ENCODE measurements at regions not wholly inside any gene's neighbourhood (a gene's known extent, or its start where the extent isn't known, plus 50 kb on each side); places are given as distances from the start of the nearest gene placed in this dataset.
"Not testable (repeated sequence)": the region's sequence is repeated elsewhere in the genome, so short reads cannot be mapped to it uniquely, and the experiment has no call there.

DNA sequence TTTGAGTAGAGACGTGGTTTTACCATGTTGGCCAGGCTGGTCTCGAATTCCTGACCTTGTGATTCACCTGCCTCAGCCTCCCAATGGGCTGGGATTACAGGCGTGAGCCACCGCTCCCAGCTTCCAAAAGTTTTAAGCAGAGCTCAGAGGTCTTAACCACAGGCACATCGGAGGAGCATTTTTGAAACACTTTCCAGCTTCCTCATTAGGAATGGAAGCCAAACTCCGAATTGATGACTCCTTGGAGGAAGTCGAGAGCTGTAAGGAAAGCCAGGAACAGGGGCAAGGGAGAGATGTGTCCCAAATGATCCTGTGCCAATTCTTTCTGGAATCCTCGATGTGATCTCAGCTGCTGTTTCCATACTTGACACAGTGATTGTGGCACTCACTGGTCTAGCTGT is 56.2 kb upstream of the CCZ1B start:
- DNase-seq = peak; percentile 78

DNA sequence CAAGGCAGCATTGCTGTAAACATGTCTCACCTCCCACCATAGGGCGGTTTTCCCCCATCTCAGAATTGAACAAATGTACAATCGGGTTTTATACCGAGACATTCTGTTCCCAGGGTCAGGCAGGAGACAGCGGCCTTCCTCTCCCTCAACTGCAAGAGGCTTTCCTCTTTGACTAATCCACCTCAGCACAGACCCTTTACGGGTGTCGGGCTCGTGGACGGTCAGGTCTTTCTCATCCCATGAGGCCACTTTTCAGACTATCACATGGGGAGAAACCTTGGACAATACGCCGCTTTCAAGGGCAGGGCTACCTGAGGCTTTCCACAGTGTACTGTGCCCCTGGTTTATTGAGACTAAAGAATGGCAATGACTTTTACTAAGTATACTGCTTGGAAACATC is 57.7 kb upstream of the CCZ1B start:
- not testable (repeated sequence) for DNase-seq

DNA sequence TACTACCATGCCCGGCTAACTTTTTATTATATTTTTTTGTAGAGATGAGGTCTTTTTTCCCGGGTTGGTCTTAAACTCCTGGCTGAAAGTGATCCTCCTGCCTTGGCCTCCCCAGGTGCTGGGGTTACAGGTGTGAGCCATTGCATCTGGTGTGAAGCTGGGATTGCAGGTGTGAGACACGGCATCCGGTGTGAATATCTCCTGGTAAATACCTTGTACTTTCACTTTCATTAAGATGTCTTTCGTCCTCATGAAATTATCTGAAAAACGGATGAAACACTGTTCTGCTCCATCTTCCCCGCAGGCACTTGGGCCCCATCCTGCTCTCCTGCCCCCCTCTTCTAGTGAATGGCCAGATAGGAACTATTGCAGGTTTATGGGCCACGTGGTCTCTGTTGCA is 60.1 kb upstream of the CCZ1B start:
- no peak for DNase-seq

DNA sequence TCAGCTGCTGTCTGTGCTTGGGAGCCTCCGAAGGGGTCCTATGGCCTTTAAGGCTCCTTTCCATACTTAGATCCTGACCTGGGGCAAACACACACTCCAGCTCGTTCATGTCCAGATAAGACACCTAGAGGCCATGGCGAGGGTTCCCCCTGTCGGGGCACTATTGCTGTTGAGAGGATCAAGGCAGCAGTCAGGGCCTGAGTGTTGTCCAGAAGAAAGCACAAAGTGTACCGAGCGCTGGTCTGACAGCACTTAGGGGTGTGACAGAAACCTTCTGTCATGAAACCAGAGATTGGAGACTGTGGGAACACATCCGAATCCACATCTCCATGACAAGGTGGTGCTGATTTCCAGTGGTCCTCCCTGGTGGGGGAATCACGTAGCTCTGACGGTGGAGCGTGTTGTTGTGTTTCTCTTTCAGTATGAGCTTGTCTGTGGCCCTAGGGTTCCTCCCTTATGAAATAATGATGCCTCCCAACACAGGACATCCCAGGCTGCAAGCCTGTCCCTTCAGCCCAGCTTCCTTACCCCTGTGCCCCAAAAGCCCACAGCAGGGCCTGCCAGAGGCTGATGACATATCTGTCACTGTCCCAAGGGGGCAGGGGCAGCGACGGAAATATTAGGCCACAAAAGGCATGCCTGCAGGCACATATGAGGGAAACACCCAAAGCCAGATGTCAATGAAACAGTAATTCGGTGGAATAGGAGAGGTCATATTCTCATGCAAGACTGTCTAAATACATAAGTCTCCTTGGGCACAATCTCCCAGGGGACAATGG is 62.4 kb upstream of the CCZ1B start:
- DNase-seq = not testable (repeated sequence)

DNA sequence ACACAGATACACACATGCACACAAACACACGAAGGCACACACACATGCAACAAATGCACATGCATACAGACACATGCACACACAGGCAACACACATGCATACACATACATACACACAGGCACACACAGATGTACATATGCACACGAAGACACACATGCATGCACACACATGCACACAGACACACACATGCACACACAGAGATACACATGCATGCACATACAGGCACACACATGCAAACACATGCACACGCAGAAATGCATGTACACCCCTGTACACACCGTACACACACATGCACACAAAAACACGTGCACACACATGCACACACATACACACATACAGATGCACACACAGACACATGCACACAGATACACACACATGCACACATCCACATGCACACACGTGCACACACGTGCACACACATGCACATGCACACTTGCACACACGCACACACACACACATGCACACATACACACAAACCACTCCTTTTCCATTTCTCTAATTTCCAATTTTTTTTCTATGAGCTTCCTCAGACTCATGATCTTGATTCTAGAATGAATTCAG is 63.3 kb upstream of the CCZ1B start:
- DNase-seq = no peak

DNA sequence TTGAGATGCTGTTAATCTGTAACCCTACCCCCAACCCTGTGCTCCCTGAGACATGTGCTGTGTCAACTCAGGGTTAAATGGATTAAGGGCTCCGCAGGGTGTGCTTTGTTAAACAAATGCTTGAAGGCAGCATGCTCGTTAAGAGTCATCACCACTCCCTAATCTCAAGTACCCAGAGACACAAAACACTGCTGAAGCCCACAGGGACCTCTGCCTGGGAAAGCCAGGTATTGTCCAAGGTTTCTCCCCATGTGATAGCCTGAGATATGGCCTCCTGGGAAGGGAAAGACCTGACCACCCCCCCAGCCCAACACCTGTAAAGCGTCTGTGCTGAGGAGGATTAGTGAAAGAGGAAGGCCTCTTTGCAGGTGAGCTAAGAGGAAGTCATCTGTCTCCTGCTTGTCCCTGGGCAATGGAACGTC is 76.0 kb upstream of the CCZ1B start:
- DNase-seq = not testable (repeated sequence)

DNA sequence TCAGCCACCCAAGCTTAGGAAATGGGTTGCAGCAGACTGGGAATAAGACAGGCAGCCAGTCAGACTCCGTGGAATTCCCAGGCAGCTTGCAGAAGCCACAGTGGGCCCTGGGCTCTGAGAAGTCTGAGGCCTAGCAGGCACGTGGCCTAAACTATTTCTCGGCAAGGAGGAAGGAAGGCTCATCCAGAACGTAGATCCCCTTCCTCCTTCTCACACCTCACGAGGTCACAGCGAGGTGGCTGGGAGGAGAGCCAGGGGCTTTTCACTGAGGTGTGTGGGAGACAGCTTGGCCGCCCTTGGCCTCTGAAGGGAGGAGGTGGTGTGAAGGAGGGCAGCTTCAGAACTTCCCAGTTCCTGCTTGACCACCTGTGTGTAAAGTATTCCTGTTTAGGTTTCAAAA is 77.2 kb upstream of the CCZ1B start:
- not testable (repeated sequence) for DNase-seq

DNA sequence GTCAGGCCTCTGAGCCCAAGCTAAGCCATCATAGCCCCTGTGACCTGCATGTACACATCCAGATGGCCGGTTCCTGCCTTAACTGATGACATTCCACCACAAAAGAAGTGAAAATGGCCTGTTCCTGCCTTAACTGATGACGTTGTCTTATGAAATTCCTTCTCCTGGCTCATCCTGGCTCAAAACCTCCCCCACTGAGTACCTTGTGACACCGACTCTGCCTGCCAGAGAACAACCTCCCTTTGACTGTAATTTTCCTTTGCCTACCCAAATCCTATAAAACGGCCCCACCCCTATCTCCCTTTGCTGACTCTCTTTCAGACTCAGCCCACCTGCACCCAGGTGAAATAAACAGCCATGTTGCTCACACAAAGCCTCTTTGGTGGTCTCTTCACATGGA is 77.7 kb upstream of the CCZ1B start:
- not testable (repeated sequence) for DNase-seq

DNA sequence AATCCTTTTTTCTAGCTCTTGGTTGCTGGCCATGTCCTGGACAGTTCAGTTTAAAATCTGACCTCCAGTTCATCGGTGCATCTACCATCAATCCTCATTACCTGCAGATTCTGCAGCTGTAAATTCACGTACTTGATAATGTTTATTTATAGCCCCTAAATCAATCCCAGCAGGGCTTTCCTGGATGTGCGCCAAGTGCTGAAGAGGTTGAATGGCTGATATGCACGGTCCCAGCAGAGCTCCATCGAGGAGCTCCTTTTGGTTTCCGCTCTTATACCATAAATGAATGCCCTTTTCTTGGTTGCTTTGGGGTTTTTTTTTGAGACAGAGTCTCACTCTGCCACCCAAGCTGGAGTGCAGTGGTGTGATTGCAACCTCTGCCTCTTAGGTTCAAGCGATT is 91.2 kb upstream of the CCZ1B start:
- no peak for DNase-seq

DNA sequence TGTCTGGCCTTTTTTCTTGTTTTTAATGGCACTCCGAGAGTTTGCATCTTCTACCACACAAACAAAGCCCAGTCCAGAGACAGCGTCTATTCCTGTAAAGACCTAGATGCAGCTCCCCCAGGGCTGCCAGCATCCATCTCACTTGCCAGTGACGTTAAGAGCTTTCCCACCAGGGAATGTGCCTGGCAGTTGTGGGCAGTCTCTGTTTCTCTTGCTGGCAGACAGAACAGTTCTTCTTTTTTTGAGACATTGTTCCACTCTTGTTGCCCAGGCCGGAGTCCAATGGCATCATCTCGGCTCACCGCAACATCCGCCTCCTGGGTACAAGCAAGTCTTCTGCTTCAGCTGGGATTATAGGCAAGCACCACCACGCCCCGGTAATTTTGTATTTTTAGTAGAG is 93.1 kb upstream of the CCZ1B start:
- DNase-seq = not testable (repeated sequence)

DNA sequence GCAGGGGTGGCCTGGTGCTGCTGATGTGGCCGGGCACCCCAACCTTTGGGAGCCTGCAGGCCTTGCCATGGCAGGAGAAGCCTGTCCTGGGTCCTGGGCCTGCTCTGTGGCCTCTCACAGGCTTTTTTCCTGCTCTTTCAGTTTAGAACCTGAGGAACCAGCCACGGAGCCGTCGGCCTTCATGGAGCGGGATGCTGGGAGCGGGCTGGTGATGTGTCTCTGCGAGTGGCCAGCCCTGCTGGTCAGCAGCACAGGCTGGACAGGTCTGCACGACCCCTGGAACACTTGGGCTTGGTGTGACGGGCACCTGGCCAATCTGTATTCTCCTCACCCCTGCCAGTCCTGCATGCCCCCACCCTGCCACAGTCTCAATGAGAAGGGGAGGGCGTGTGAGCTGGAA is 98.4 kb upstream of the CCZ1B start:
- not testable (repeated sequence) for DNase-seq

DNA sequence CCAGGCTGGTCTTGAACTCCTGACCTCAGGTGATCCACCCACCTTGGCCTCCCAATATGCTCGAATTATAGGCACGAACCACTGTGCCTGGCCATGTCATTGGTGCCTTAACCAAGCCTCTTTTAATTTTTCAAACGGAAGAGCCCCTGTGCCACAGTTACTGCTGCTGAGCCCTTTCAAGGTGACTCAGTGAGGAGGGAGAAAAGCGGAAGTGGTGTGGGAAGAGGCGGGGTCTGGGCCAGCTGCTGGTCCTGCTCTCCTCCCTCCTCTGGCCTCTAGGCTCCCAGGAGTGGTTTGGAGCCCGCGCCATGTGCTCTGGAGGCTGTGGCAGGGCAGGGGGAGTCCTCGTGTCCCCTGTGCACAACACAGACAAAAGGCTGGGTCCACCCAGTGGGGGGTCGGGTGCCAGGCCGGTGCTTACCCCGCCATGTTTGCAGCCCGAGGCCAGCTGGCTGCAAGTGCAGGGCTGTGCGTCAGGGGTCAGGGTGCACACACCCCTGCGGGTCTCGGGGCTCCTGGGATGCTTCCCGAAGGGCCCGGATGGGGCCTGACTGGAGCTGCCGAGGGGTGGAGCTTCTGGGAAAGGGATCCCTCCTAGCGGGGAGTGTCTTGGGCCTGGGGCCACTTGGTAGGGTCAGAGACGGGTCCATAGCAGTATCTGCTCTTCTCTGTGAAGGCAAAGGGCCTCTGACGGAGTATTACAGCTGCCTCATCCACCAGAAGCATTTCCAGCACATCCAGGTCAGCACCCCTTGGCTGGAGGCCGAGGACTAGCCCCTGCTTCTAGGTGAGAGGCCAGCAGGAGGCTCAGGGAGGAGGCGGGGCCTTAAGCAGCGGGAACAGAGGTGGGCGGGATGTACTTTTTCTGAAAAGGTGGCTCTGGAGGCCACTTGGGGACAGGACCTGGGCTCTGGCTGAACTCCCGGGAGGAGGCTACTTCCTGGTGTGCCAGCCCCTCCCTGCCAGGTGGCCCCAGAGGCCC is 100.4 kb upstream of the CCZ1B start:
- DNase-seq = not testable (repeated sequence)

DNA sequence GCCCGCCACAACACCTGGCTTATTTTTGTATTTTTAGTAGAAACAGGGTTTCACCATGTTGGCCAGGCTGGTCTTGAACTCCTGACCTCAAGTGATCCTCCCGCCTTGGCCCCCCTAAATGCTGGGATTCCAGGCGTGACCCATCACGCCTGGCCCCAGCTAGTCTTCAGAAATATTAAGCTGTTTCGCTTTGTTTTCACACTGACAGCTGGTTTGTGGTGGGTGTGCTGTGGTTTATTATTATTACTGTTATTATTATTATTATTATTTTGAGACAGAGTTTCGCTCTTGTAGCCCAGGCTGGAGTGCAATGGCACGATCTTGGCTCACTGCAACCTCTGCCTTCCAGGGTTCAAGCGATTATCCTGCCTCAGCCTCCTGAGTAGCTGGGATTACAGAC is 101.6 kb upstream of the CCZ1B start:
- DNase-seq = not testable (repeated sequence)

DNA sequence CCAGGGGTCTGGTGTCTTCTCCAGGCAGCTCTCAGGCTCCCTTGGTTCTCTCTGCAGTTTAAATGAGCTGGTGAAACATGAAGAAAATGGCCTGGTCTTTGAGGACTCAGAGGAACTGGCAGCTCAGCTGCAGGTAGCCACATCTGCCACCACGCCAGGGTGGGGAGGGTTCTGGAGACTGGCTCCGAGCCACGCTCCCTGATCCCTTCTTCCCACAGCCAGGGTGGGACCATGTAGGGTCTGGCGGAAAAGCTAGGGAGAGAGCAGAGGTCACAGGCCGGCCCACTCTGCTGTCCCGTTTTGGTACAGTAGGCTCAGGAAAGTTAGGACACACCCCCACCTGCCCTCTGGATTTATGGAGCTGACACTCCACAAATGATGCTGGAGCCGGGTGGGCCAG is 103.5 kb upstream of the CCZ1B start:
- DNase-seq = not testable (repeated sequence)

DNA sequence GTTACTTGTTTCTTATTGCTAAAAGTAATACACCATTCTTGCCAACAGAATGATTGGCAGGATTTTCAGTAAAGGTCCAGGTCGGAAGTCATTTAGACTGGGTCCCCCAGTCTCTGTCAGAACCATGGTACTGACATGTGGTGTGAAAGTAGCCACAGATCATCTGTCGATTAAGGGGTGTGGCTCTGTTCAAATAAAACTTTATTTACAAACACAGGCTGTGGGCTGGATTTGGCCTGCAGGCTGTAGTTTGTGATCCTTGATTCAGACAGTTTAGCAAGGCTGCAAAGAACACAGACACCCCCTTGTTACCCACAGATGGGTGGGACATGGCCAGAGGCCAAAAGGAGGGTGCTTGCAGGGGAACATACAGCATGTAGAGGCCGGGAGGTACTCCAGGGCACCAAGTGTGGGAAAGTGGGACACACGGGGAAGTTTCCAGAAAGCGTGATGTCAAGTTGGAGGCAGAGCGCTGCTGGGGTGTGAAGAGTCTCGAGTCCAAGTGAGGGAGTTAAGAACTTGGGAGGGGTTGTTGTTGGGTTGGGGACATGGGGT is 104.1 kb upstream of the CCZ1B start:
- not testable (repeated sequence) for DNase-seq

DNA sequence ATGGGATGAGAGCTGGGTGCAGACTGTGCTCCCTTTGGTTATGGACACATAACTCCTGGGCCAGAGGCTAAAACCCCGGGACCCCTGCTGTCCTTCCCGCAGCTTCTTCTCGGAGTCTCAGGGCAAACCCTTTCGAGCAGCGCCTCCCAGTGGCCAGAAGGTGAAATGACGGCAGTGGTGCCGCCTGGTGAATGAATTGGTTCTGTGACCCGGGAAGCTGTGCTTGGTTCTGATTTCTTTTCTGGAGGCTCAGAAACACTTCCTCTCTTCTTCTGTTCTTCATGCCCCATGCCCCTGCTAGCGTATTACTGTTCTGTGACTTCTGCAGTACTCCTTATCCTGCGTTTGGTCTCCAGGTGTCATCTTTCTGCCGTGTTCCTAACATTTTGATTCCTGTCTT is 104.7 kb upstream of the CCZ1B start:
- not testable (repeated sequence) for DNase-seq

DNA sequence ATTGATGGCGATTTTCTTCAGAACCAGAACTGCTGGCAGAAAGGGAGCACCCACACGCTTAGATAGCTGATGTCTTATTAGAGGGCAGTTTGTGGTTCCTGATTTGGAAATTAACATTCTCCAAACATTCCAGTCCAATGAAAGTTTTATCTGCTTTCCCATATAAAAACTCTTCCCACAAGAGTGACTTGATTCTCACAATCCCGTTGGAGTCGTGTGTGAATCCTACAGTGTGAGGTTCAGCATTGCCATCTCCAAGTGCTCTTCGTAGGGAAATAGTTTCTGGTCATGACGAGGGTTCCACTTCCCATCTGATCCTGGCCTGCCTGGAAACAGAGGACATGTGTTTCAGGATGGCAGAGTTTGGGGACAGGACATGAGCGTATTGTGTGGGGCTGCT is 105.4 kb upstream of the CCZ1B start:
- DNase-seq = not testable (repeated sequence)

DNA sequence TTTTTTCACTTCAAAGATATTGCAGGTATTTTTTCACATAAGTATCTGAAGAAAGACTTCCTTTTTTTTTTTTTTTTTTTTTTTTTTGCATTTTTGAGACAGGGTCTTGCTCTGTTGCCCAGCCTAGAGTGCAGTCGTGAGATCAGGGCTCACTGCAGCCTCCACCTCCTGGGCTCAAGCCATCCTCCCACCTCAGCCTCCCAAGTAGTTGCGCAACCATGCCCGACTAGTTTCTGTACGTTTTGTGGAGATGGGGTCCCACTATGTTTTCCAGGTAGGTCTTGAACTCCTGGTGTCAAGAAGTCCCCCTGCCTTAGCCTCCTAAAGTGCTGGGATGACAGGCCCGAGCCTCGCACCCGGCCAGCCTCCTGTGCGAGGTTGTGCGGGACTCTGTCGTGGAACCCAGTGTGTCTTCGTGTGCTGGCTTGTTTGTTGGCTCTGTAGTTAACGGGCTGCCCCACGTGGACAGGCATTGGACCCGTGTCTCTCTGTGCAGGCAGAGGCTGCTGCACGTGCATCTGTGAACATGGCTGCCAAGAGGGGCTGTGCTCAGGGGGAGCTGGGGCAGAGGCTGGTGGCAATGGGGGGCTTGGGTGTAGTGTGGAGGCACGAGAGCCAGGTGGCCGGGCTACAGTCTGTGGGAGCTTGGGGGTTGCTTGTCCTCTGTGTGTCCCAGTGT is 108.0 kb upstream of the CCZ1B start:
- not testable (repeated sequence) for DNase-seq

DNA sequence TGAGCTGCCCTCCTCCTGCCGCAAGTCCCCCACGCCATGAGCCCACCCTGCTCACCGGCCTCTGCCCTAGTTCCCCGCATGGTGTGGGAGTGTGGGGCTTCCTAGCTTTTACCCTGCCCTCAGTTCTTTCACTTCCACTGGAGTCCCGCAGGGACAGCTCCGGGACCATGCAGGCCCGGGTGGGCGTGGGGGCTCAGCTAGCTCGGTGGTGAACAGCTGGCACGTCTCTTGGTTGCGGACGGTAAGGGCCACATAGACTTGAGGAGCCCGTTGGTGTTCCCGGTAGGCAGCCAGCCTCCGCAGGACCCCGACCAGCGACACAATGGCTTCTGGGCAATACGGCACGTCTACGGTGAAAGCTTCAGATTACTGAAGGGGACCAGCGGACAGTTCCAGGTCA is 108.9 kb upstream of the CCZ1B start:
- no peak for DNase-seq

DNA sequence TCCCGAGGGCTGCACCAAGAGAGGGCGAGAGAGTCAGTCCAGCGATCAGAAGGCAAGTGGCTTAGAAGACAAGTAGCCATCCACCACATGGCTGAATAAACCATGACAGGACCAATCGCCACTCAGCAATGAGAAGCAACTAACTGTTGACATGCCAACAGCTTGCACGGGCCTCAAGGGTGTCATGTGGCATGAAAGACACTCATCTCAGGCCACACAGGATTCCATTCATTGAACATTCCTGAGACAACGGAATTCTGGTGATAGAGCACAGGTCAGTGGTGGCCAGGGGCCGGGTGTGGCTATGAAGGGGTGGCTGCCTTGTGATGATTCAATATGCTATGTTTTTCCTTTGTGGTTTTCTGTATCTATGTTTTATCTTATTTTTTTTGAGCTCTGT is 110.6 kb upstream of the CCZ1B start:
- DNase-seq = peak; percentile 42

DNA sequence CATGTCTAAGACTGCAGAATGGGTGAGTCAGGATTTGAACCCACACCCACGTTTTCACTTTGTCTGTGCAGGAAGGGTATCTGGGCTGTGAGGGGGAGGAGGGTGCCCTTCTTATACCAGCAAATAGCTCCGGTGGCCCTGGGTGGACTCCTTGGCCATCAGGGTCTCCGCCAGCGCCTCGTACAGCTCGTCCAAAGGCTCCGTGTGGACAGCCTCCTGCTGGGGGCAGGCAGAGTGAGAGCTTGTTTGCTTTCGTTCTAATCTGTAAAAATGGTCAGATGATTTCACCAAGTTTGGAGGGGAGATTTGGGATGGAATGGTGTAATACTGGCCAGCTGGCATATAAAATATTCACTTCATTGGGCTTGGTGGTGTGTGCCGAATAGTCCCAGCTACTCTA is 111.7 kb upstream of the CCZ1B start:
- not testable (repeated sequence) for DNase-seq

DNA sequence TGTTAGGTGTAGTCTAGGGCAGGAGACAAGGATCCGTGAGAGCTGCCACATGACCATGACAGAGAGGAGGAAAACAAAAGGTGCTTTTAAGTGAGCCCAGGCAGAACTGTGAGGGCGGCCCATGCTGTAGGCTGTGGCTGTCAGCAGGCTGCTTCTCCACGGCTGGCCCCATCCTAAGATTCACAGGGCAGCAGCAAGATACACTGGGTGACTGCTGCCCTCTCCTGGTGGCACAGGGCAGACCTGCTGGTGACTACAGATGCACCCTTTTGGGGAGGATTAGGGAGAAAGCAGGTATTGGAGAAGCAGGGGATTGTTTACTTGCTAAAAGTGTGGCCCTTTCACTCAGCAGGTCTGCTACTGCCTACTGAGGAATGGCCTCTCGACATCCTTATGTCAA is 112.2 kb upstream of the CCZ1B start:
- DNase-seq = peak; percentile 22

DNA sequence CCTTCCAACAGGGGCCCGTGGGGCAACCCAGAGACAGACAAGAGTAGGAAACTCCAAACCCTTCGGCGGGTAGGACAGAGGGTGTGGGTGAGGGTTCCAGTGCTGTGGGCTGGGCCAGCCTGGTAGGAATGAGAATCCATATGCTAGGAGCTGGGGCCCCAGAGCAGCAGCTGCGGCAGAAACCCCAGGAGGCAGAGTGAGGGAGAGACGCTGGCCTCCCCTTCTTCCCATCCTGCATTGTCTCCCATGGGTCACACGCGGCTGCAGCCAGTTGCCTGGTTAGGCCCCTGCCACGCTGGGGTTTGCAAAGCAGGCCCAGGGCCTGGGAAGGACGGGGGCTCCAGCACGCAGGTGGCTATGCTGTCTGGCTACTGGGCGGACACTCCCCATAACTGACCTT is 113.1 kb upstream of the CCZ1B start:
- DNase-seq = not testable (repeated sequence)

Measured in EL (cell line).